HG02970 (cell line): ENCODE measurements at regions not wholly inside any gene's neighbourhood (a gene's known extent, or its start where the extent isn't known, plus 50 kb on each side); places are given as distances from the start of the nearest gene placed in this dataset.
"Not testable (repeated sequence)": the region's sequence is repeated elsewhere in the genome, so short reads cannot be mapped to it uniquely, and the experiment has no call there.

Source experiments
- ATAC-seq: cut with Tn5 transposase; IDR thresholded peaks from one replicate; pipeline ENCODE4 v1.9.1; 2021; ENCODE audit warnings: mild to moderate bottlenecking, moderate library complexity, moderate number of reproducible peaks; ENCODE audit not compliant: unreplicated experiment, low FRiP score

DNA sequence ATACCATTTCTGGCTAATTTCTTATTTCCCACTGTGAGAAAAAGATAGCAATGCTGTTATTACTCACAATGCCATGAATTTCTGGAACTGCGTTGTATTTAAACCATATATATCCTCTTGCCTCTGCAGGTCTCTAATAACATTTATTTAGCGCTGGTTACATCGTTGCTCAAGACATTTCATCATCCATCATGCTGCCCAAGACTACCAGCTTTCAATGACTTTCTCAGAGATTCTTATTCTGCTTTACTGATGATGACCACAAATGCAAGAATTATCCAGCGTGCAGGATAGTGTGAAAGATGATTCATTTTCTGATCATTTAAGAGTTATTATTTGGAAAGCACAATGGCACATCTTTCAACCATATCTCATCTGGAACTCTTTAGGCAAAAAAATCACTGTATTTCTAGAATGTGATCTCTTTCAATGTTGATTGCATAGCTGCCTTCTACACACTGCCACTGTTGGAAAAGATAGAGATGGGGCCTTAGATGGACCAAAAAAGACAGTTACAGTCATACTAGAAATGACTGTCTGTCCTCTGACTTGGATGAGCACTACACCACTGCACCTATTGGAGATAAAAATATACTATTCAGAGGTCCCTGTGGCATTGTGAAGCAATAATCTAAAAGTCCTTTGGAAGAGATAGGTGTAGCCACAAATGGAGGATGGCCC is 716.1 kb downstream of the NSUN3 start:
- ATAC-seq: no peak

- ATAC-seq: no peak
These were observed 716.8 kb downstream of the NSUN3 start for GRCh38 chr3:94779699-94780098.

DNA sequence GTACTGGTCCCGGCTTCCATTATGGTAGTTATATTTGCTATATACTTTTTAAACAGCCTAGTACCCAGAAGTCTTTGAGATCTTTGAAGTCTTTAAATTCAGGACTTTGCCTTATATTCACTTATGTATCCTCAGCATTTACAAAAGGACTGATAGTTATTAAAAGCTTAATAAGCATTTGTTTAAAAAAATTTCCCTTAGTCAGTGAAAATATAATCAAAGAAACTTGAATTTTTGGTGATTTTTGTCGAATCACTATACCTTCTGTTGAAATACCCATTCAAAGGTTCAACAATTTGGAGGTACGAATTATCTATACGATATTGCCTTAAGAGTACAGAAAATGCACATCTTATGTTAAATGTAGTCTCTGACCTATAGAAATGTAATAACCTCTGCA is 721.4 kb downstream of the NSUN3 start:
- ATAC-seq: no peak

- no peak for ATAC-seq
These were observed 724.2 kb downstream of the NSUN3 start for GRCh38 chr3:94787066-94787465.

GRCh38 chr3:94787734-94788270 is 724.9 kb downstream of the NSUN3 start:
- ATAC-seq: no peak

GRCh38 chr3:94794563-94794962 is 731.7 kb downstream of the NSUN3 start:
- ATAC-seq: no peak

DNA sequence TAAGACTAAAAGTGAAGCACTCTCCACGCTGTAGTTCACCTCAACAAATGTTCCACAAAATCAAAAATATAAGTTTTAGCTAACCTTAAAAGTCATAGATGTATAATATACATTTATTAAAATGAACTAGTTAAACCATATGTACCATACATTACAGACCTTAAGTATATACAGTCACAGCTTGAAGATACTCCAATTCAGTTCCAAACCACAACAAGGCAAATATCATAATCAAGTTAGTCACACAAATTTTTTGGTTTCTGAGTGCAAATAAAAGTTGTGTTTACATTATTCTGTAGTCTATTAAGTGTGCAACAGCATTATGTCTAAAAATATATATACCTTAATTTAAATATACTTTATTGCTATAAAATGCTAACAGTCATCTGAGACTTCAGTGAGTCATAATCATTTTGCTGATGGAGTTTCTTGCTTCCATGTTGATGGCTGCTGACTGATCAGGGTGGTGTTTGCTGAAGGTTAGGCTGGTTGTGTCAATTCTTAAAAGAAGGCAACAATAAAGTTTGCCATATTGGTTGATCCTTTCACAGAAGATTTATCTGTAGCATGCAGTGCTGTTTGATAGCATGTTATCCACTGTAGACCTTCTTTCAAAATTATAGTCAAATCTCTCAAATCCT is 736.7 kb downstream of the NSUN3 start:
- no peak for ATAC-seq

DNA sequence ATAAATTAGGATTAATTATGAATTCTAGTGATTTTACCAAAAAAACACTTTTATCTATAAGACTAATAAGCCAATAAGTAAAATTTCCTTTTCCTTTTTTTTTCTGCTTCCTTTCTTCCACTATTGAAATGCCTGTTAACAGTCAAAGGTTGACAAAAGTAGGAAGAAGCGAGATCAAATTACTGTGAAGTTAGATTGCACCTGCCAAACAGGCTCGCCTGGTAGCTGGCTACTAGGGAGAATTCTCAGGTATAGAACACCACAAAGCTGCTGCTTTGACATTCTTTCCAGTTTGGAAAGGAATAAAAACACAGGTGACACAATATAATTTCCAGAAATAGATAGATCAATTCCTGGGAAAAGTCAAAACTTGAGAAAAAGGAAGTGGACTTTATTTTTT is 749.0 kb downstream of the NSUN3 start:
- ATAC-seq: no peak

GRCh38 chr3:94821241-94821640 is 758.4 kb downstream of the NSUN3 start:
- no peak for ATAC-seq

DNA sequence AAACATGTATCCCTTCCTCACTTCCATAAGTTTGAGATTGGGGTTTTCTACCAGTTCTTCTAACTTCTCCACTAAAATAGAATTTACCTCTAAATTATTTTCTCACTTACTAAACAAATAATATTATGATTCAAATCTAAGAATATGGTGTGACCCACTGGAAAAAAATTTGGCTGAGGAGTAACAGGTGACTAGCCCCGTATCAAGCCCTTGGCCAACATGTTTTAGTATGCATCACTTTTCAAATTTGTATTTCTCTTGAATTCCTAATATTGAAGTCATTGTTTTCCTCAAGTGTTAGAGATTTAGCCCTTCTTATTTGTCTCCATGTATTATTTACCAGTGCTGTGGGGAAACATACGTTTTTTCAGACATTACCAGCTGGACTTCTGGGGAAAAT is 759.4 kb downstream of the NSUN3 start:
- ATAC-seq: no peak

GRCh38 chr3:94846251-94846650 is 783.4 kb downstream of the NSUN3 start:
- ATAC-seq: not testable (repeated sequence)

DNA sequence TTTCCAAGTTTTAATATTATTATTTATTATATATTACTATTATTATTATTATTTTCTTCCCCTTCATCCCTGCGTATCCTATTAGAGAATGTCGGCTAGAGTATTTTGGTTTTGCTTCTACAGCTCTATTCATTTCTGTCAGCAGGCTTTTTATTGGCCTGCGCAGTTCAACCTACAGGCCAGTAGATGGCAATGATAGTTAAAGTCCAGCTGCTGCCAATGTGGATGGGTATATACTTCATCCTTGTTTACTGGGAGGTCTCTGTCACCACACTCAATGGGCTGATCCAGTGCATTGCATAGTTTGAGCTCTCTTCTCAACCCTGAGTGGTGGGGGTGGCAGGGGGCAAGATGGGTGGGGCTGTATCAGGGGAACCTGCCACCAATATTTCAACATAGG is 799.8 kb downstream of the NSUN3 start:
- no peak for ATAC-seq

DNA sequence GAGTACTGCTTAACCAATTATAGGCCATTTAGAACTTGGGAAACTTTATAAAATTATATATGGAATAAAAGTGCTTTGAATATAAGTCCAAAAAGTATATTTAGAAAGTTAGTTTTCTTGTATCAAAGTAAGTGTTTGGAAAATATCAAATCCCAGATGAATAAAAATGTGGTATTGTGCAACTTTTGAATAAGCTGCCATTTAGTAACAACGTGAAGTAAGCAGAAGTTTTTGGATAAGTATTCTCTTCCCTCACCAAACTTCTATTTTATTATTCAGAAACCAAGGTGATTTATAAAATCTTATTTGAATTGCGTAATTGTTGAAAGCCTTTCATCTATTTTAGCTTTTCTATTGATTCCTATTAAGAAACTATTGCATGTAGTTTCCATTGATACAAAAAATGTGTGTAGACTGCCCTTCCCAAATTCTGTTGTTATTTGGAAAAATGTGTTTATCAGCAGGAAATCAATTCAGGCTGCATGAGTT is 806.2 kb downstream of the NSUN3 start:
- ATAC-seq: no peak

DNA sequence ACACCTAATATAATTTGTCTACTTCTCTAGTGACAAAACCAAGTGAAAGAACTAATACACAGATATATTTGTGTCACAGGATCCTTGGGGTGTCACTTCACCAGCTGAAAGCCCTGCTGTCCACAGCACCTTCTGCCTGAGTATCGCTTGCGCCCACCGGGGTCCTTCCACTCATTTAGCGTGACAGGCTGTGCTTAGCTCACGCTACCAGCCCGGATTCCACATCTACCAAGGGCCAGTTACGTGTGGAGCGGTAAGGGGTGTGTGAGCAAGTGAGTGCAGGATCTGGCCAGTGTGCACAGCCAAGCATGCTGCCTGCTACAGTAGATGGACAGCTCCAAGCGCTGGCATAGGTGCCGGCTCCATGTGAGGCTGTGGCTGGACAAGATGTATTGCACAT is 810.9 kb downstream of the NSUN3 start:
- no peak for ATAC-seq

- ATAC-seq: no peak
These were observed 812.3 kb downstream of the NSUN3 start for GRCh38 chr3:94875149-94875548.

DNA sequence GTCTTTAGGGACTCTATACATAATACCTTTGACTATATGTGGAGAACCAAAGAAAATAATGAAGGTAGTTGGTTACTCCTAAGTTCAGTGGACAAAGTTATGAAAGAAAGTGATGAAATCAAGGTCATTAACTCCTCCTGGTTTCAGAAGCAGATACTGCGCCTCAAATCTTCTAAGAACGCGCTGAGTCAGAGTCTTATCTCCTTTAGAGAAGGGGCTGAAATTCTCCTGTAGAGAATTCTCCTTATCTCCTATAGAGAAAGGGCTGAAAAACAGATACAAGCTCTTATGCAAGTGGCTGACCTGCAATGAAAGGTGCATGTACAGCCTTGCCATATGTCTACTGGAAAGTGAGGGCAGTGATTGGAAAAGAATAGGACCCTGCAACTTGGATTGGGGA is 824.2 kb downstream of the NSUN3 start:
- no peak for ATAC-seq

- no peak for ATAC-seq
These were observed 834.1 kb downstream of the NSUN3 start for GRCh38 chr3:94896994-94897393.

DNA sequence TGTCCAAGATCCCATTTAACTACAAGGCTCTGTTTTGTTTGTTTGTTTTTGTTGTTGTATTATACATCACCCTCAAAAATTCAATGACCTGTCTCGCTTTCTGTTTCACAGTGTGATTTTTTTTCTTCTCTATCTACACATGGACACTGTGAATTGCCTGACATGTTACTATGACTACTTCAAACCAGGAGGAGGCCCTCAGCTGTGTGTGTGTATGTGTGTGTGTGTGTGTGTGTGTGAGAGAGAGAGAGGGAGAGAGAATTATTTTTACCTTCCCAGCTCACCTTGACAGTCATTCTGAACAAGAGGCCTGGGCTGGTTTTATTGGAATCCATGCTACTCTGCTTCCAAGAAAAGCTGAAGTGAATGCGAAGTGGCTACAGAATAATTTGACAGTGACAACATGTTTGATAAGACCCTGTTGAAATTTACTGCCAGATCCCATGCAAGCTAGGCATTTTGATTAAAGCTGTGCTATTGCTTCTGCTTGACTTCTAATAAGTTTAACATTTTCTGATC is 841.4 kb downstream of the NSUN3 start:
- no peak for ATAC-seq

DNA sequence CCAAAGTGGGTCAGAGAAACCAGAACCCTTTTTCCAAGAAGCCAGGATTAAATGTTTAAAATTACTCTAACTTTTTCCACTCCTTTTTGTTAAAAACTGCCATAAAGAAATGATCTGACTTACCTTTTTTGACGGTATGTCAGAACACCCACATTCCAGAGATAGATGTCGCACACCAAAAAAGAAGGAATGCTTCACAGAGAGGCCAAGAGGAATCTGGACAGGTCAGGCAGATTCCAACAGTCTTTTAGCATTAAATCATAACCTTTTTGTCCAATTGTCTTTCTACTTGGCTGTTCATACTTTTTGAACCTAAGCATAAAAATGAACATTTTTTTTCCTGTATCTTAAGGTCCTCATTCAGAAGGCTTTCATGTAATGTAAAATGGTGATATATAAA is 846.9 kb downstream of the NSUN3 start:
- no peak for ATAC-seq

DNA sequence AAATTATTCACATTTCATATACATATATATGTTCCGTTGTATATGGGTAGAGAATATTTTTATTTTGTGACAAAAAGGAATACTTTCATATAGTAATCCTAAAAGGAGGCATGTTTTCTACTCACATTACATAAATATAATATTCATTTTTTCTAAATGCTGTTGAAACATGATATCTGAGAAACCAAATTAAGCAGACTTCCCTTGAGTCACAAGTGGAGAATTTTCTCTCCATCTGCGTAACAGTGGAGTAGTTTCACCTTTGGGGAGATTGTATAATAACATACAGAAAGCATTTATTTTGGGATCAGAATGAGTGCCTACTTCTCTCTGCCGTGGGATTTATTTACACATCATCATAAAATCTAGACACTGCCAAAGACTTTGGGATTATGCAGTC is 849.8 kb downstream of the NSUN3 start:
- no peak for ATAC-seq

DNA sequence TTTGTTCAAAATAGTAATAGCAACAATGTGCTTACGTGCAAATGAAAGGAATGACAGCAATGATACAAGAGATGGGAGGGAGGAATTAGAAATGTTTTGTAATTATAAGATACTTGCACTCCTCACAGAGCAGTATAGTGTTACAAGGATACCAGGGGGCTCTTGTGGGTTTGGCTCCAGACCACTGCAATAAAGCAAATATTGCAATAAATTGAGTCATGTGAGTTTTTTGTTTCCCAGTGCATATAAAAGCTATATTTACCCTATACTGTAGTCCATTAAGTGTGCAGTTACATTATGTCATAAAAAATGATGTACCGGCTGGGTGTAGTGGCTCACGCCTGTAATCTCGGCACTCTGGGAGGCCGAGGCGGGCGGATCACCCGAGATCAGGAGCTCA is 864.3 kb downstream of the NSUN3 start:
- ATAC-seq: no peak

GRCh38 chr3:94928921-94929320 is 866.1 kb downstream of the NSUN3 start:
- no peak for ATAC-seq
